Skeletal muscle satellite cell (primary cell): ENCODE measurements at regions not wholly inside any gene's neighbourhood (a gene's known extent, or its start where the extent isn't known, plus 50 kb on each side); places are given as distances from the start of the nearest gene placed in this dataset.

Experiments
- H3K27me3 ChIP-seq: 2 replicates; pipeline ENCODE4 v1.7.0; 2013; ENCODE audit warnings: low read length; ENCODE audit not compliant: control insufficient read depth, insufficient read depth
- H3K36me3 ChIP-seq: 2 replicates; pipeline ENCODE4 v1.7.0; 2013; ENCODE audit warnings: mild to moderate bottlenecking, control low read depth, low read length; ENCODE audit not compliant: insufficient read depth
- H3K4me1 ChIP-seq: 2 replicates; pipeline ENCODE4 v1.7.0; 2013; ENCODE audit warnings: low read length; ENCODE audit not compliant: control insufficient read depth, insufficient read depth
- H3K4me2 ChIP-seq: 2 replicates; pipeline ENCODE4 v1.7.0; 2013; ENCODE audit warnings: mild to moderate bottlenecking, low read length
- H3K4me3 ChIP-seq: 2 replicates; pipeline ENCODE4 v1.7.0; 2013; ENCODE audit warnings: low read length
- H3K9ac ChIP-seq: 2 replicates; pipeline ENCODE4 v1.7.0; 2013; ENCODE audit warnings: mild to moderate bottlenecking, low read depth, low read length, moderate library complexity
- H3K9me3 ChIP-seq: replicated peaks from 2 replicates; pipeline ENCODE4 v1.7.0; 2013; ENCODE audit warnings: mild to moderate bottlenecking, control low read depth, low read length

DNA sequence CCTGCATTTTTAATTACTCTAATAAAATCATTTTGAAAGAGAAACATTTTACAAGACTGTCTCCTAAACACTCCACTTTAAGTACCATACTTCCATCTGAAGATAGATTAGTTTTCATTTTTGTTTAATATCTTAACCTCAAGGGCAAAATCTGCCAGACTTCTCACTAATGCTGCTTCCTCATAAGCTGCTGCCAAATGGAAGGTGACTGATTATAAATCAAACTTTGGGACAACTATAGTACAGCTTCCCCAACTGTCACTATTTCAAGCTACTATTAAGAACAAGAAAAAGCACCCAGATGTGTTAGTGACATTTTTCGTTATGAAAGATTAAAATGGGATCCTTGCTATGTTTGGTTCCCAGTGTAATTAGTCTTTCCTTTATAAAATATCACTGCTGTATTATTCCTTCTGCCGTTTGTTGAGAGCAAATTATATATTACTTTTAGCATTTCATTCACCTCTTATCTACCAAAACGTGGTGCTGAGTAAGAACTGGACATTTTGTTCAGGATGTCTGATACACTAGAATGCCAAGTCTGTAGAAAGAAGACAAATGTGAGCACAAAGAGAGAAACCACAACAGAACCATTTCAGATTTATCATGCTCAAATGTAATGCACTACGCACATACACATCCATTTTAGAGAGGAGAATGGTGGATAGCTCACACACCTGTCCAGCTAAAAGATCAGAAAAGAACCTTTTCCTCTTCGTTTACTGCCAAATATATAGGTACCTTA lies 312.2 kb upstream of the C11orf87 start:
- no peaks in the 10 kb centered on the region for H3K36me3 ChIP-seq

DNA sequence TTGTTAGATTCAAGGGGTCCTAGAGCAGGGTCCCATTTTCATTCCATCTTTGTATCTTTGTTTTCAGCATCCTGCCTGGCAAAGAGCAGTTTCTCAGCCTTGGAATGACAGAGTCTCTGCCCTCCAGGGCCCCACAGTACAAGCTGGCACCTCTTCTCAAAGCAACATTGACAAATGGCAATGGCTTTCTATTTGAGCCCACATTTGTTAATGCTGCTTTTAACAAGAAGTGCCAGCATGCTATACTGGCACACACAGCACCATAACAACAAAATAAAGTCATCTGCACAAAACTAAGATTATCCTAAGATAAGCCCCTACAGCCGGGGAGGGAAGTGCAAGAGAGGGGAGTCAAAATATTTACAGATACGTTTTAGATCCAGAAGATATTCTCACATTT lies 309.7 kb upstream of the C11orf87 start:
- Histone ChIP-seq H3K4me3 (no peak overlapping the region), H3K9me3 (no peaks in the 10 kb centered on the region), H3K4me1 (no peaks in the 10 kb centered on the region), H3K36me3 (no peaks in the 10 kb centered on the region), H3K4me2 (no peak overlapping the region), H3K27me3 (peaks cover 12% of the 10 kb centered on the region), H3K9ac (no peak overlapping the region)

More for the DNA sequence above, 312.2 kb upstream of the C11orf87 start:
- no peaks in the 10 kb centered on the region for H3K9me3 ChIP-seq
- no peak overlapping the region for H3K9ac ChIP-seq
- no peaks in the 10 kb centered on the region for H3K4me1 ChIP-seq
- peaks cover 8% of the 10 kb centered on the region for H3K27me3 ChIP-seq
- no peak overlapping the region for H3K4me2 ChIP-seq
- no peak overlapping the region for H3K4me3 ChIP-seq

DNA sequence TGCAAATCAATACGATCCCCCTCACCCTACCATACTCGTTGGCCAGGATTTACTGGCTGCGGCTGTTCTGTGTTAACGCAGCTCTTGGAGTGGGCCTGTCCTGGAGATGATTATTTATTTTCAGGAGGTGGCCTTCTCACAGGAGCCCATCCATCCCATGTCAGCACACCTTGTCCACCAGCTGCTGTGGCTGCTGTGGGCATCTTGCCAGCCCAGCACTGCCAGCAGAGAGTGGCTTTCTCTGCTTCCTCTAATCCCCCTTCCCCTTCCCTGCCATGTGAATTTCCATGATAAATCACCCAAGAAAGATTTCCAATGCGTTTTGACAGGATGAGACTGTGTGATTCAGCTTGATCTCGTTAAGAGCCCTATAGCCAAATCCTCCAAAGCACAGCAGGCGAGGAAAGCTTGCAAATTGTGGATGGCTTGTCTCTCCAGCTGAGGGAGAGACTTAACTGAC lies 309.1 kb upstream of the C11orf87 start:
- no peak overlapping the region for H3K9ac ChIP-seq
- H3K36me3 ChIP-seq, result no peaks in the 10 kb centered on the region
- H3K9me3 ChIP-seq, result no peaks in the 10 kb centered on the region
- H3K4me2 ChIP-seq, result no peak overlapping the region
- peaks cover 12% of the 10 kb centered on the region for H3K27me3 ChIP-seq
- H3K4me3 ChIP-seq, result no peak overlapping the region
- no peaks in the 10 kb centered on the region for H3K4me1 ChIP-seq

DNA sequence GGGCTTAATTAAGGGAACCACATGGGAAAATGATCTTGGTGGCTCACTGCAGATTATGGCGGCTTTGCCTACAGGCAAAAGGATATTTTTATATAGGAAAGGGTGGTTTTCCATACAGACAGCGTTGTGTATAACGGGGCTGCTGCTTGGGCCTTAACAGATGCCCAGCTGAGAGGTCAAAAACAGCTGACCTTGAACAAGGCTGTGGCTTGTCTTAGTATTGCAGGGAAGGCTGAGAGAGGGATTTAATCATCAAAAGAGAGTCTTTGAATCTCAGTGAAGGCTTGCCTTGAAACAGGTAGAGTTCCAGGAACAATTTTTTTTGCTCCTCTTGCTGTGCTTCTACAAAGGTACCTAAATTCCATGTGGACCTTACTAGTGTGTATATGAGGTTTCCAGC lies 301.6 kb upstream of the C11orf87 start:
- no peaks in the 10 kb centered on the region for H3K9me3 ChIP-seq

DNA sequence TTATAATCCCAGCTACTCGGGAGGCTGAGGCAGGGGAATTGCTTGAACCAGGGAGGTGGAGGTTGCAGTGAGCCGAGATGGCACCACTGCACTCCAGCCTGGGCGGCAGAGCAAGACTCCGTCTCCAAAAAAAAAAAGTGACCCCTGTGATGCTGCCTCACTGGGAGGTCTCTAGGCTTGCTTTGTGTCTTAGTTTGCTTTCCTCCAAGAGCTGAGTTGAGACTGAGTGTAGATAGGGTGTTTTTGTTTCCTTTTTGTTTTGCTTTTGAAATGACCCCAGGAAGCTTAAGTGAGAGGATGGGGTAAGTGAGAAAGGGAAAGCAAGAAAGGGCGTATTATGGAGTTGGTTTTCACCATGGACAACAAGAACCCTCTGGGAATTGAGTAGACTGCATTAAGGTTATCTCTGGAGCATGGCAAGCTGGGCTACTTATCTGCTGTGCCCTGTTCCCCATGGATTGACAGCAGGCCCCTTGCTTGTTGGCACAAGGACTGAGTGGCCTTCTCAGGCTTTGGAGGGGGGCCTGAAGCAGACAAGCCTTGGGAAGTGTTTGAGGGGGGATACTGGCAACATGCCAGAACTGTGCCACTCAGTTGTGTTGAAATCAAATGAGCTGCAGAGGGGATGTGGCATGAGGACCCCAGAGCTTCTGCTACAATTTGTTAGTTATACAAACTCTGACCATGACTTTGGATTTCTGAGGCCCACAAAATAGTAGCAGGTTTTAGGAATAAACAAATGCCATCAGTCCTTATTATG lies 300.6 kb upstream of the C11orf87 start:
- H3K4me2 ChIP-seq, result no peak overlapping the region
- H3K36me3 ChIP-seq, result no peaks in the 10 kb centered on the region
- no peaks in the 10 kb centered on the region for H3K27me3 ChIP-seq
- no peaks in the 10 kb centered on the region for H3K9me3 ChIP-seq
- H3K9ac ChIP-seq, result no peak overlapping the region
- H3K4me3 ChIP-seq, result no peak overlapping the region
- H3K4me1 ChIP-seq, result peaks cover 7% of the 10 kb centered on the region

More for the DNA sequence above, 301.6 kb upstream of the C11orf87 start:
- no peaks in the 10 kb centered on the region for H3K36me3 ChIP-seq
- H3K4me2 ChIP-seq, result no peak overlapping the region
- H3K4me1 ChIP-seq, result peaks cover 7% of the 10 kb centered on the region
- no peak overlapping the region for H3K9ac ChIP-seq
- peaks cover under 1% of the 10 kb centered on the region for H3K27me3 ChIP-seq
- no peak overlapping the region for H3K4me3 ChIP-seq

DNA sequence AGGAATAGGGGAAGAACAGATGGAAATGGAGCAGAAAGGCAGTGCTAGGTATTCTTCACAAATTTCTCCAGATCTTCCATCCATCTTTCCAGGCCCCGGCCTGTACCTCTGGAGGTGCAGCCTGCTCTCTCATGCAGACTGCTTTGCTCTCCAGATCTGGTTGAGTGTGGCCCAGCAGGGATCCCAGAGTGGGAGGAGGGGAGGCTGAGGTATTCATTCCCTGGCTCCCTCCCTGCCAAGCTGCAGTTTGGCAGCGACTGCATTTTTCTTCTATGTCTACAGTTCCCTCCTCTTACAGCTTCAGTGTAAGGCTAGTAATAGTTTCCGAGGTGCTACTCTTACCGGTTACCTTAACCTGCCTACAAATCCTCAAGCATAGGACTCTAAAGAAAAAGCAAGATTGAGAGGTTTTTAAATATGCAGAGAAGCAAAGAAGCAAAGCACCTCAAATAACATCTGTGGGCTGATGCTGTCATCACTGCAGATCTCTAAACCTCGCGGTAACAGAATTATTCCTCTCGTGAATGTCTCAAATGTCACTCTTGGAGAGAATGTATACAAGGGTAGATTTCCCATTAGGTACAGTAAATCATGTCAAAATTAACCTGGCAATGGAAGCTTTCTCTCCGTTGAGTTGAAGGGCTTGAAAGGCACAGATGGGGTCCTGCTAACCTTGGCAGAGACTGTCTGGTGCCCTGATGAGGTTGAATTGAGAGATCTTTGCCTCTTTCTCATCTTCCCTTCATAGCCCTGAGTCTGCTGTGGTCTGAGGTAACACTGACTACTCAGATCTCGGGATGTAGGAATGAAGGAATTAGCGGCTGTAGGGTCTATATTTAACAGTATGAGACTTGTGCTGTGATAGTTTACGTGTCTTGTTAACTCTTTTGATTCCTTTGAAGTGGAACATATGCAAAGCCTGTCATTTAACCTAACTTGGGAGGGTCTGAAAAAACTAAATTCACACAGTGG lies 297.9 kb upstream of the C11orf87 start:
- Histone ChIP-seq H3K9me3 (no peaks in the 10 kb centered on the region), H3K36me3 (no peaks in the 10 kb centered on the region), H3K9ac (no peak overlapping the region), H3K4me3 (no peak overlapping the region), H3K27me3 (no peaks in the 10 kb centered on the region), H3K4me1 (peaks cover 7% of the 10 kb centered on the region), H3K4me2 (no peak overlapping the region)

DNA sequence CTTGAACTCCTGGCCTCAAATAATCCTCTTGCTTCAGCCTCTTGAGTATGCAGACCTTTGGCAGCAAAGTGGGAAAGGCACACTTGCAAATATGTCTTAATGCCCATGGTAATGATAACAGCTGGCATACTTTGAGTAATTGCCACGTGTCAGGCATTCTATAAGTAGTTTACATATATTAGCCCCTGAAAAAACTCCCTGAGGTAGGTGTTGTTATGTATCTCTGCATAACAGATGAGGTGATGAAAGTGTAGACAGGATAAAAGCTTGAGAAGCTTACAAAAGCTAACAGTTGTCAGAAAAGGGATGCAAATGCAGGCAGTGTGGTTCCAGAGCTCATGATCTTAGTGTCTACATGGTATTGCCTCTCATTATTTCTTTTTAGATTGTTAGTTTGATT lies 291.1 kb upstream of the C11orf87 start:
- Histone ChIP-seq H3K27me3 (no peaks in the 10 kb centered on the region), H3K4me2 (no peak overlapping the region), H3K4me1 (no peaks in the 10 kb centered on the region), H3K9ac (no peak overlapping the region), H3K4me3 (no peak overlapping the region), H3K9me3 (no peaks in the 10 kb centered on the region), H3K36me3 (no peaks in the 10 kb centered on the region)

DNA sequence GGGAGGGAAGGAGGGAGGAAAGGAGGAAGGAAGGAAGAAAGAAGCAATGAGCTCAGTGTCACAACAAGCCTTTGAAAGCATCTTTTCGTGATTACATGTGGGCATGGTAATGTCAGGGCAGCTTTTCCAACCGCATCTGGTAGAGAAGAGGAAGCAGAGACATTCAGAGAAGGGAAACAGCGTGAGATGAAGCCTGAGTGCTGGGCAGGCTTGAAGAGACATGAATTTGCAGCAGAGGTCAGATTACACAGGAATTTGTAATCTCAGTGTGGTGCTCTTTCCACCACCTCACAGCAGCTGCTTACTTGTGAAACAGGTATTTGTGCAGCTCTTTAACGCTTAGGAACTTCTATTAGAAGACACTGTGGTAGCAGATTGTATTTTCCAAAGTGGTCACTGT lies 289.5 kb upstream of the C11orf87 start:
- Histone ChIP-seq H3K36me3 (no peaks in the 10 kb centered on the region), H3K27me3 (no peaks in the 10 kb centered on the region), H3K4me3 (no peak overlapping the region), H3K9me3 (no peaks in the 10 kb centered on the region), H3K4me1 (no peaks in the 10 kb centered on the region), H3K4me2 (no peak overlapping the region), H3K9ac (no peak overlapping the region)

DNA sequence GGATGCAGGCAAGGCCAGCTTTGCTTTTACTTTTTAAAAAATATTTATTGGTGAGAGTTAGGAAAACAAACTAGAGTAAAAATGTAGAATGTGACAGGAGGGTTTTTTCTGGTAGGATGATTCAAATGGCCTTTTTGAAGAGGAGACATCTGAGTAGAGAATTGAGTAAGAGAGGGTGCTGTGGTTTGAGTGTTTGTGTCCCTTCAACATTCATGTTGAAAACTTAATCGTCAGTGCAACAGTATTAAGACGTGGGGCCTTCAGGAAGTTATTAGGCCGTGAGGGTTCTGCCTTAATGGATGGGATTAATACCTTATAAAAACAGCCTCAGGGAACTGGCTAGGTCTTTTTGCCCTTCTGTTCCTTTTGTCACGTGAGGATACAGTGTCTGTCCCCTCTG lies 288.8 kb upstream of the C11orf87 start:
- no peaks in the 10 kb centered on the region for H3K4me1 ChIP-seq
- H3K36me3 ChIP-seq, result no peaks in the 10 kb centered on the region
- H3K4me3 ChIP-seq, result no peak overlapping the region
- no peaks in the 10 kb centered on the region for H3K9me3 ChIP-seq
- H3K4me2 ChIP-seq, result no peak overlapping the region
- H3K27me3 ChIP-seq, result no peaks in the 10 kb centered on the region
- H3K9ac ChIP-seq, result no peak overlapping the region

DNA sequence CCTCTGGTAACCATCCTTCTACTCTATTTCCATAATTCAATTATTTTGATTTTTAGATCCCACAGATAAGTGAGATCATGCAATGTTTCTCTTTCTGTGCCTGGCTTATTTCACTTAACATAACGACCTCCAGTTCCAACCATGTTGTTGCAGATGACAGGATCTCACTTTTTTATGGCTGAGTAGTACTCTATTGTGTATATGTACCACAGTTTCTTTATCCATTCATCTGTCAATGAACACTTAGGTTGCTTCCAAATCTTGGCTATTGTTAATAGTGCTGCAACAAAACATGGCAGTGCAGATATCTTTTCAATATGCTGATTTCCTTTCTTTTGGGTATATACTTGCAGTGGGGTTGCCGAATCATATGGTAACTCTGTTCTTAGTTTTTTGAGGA lies 286.4 kb upstream of the C11orf87 start:
- no peak overlapping the region for H3K9ac ChIP-seq
- H3K27me3 ChIP-seq, result no peaks in the 10 kb centered on the region
- H3K4me3 ChIP-seq, result no peak overlapping the region
- H3K9me3 ChIP-seq, result no peaks in the 10 kb centered on the region
- no peak overlapping the region for H3K4me2 ChIP-seq
- no peaks in the 10 kb centered on the region for H3K36me3 ChIP-seq
- H3K4me1 ChIP-seq, result peaks cover 4% of the 10 kb centered on the region

DNA sequence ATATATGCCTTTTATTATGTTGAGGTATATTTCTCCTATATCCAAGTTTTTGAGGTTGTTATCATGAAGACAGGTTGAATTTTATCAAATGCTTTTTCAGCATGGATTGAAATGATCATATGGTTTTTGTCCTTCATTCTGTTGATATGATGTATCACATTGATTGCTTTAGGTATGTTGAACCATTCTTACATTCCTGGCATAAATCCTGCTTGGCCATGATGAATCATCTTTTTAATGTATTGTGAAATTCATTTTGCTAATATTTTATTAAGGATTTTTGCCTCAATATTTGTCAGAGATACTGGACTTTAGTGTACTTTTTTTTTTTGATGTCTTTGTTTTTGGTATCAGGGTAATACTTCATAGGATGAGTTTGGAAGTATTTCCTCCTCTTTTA lies 283.8 kb upstream of the C11orf87 start:
- Histone ChIP-seq H3K9me3 (no peaks in the 10 kb centered on the region), H3K4me1 (peaks cover 4% of the 10 kb centered on the region), H3K4me2 (no peak overlapping the region), H3K36me3 (no peaks in the 10 kb centered on the region), H3K4me3 (no peak overlapping the region), H3K9ac (no peak overlapping the region), H3K27me3 (no peaks in the 10 kb centered on the region)
